HL-60 (cell line): ENCODE measurements at regions not wholly inside any gene's neighbourhood (a gene's known extent, or its start where the extent isn't known, plus 50 kb on each side); places are given as distances from the start of the nearest gene placed in this dataset.

Source experiments
- DNase-seq, 2 experiments: peaks; one replicate each; pipeline ENCODE4 v3.0.0-alpha.2; 2010 to 2020; ENCODE audit warnings: low read depth in 1 of 2, low spot score in 1 of 2
- H3K27ac ChIP-seq: fragments of 250-450 bp; sonication (Bioruptor Pico); replicated peaks from 2 replicates; pipeline ENCODE4 v1.5.1; 2020; ENCODE audit warnings: mild to moderate bottlenecking, moderate library complexity
- H3K27me3 ChIP-seq: fragments of 250-450 bp; sonication (Bioruptor Pico); 2 replicates; pipeline ENCODE4 v1.5.1; 2021; ENCODE audit warnings: mild to moderate bottlenecking, moderate library complexity; ENCODE audit not compliant: insufficient read depth, poor library complexity, severe bottlenecking
- H3K4me3 ChIP-seq: replicated peaks from 2 replicates; pipeline ENCODE4 v1.5.1; 2011; ENCODE audit warnings: mild to moderate bottlenecking, control low read depth, low read length; ENCODE audit not compliant: insufficient read depth
- GABPA ChIP-seq: IDR thresholded peaks from 2 replicates; pipeline ENCODE4 v1.6.1; 2012; ENCODE audit warnings: low read depth
- POLR2AphosphoS5 ChIP-seq: IDR thresholded peaks from 2 replicates; pipeline ENCODE4 v1.6.1; 2012; ENCODE audit warnings: low read depth
- REST ChIP-seq: IDR thresholded peaks from 2 replicates; pipeline ENCODE4 v1.6.1; 2012; ENCODE audit warnings: low read depth; ENCODE audit not compliant: insufficient replicate concordance
- SPI1 ChIP-seq: IDR thresholded peaks from 2 replicates; pipeline ENCODE4 v1.6.1; 2012; ENCODE audit warnings: low read depth, mild to moderate bottlenecking, borderline replicate concordance
- TF ChIP-seq, protein P1 (sequence below): IDR thresholded peaks from one replicate; pipeline ENCODE4 v1.5.1; 2011; ENCODE audit warnings: low read length, control low read depth, inconsistent platforms; ENCODE audit not compliant: insufficient read depth

GRCh38 chr10:1903982-1904381 lies 166.7 kb upstream of the ADARB2 start:
- TF ChIP-seq GABPA (no peak), REST (no peak), POLR2AphosphoS5 (no peak), SPI1 (no peak)
- TF ChIP-seq, protein P1, sequence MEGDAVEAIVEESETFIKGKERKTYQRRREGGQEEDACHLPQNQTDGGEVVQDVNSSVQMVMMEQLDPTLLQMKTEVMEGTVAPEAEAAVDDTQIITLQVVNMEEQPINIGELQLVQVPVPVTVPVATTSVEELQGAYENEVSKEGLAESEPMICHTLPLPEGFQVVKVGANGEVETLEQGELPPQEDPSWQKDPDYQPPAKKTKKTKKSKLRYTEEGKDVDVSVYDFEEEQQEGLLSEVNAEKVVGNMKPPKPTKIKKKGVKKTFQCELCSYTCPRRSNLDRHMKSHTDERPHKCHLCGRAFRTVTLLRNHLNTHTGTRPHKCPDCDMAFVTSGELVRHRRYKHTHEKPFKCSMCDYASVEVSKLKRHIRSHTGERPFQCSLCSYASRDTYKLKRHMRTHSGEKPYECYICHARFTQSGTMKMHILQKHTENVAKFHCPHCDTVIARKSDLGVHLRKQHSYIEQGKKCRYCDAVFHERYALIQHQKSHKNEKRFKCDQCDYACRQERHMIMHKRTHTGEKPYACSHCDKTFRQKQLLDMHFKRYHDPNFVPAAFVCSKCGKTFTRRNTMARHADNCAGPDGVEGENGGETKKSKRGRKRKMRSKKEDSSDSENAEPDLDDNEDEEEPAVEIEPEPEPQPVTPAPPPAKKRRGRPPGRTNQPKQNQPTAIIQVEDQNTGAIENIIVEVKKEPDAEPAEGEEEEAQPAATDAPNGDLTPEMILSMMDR: no peak

DNA sequence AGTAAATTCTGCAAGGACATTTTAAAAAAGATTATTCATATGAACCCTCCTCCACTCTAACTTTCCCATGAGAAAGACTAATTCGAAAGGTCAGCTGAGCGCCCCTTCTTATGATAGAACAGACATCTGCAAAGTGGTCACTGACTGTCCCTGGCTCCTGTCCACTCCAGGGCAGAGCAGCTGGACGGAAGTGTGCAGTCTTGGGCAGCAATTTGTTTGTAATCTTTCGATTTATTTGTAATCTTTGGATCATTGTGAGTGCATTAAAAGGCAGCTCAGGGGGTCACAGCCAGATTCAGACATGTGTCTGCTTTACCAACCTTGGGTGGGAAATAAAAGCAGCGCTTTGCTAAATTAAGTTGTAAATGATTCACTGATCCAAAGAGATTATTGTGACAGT lies 158.8 kb upstream of the ADARB2 start:
- no peak for DNase-seq
- no peak overlapping the region for H3K4me3 ChIP-seq
- TF ChIP-seq POLR2AphosphoS5 (no peak), REST (no peak), GABPA (no peak), SPI1 (no peak)
- TF ChIP-seq, protein P1: no peak
- no peak overlapping the region for H3K27ac ChIP-seq
- no peaks in the 10 kb centered on the region for H3K27me3 ChIP-seq

More at GRCh38 chr10:1903982-1904381, 166.7 kb upstream of the ADARB2 start:
- Histone ChIP-seq H3K27me3 (no peaks in the 10 kb centered on the region), H3K27ac (no peak overlapping the region), H3K4me3 (no peak overlapping the region)
- DNase-seq: no peak

DNA sequence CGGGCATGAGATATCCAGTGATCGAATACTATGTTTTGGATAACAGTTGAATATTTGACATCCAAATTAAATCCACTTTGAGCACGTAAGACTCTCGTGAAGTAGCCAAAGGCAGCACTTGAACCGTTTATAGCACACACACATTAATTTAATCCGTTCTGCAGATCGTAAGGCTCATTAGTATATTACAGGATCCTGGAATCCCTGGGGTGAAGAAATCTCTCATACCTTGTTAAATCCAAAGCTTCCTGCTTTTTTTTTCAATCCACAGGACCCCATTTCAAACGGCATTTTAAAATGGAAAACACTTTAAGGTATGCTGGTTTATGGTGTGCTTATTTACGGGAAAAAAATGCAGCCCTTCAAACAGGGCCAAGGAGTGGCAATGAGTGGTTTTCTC lies 158.4 kb upstream of the ADARB2 start:
- H3K27me3 ChIP-seq: no peaks in the 10 kb centered on the region
- TF ChIP-seq REST (no peak), GABPA (no peak), SPI1 (no peak), POLR2AphosphoS5 (no peak)
- TF ChIP-seq, protein P1: no peak
- no peak overlapping the region for H3K27ac ChIP-seq
- H3K4me3 ChIP-seq: no peak overlapping the region
- DNase-seq: no peak
